Hepatocyte (in vitro differentiated cells): ENCODE measurements at regions not wholly inside any gene's neighbourhood (a gene's known extent, or its start where the extent isn't known, plus 50 kb on each side); places are given as distances from the start of the nearest gene placed in this dataset.

Experiments used
- DNase-seq: peaks from one replicate; pipeline ENCODE4 v3.0.0-alpha.2; 2016; ENCODE audit warnings: low spot score
- H2AFZ ChIP-seq: fragments of 200-600 bp; sonication (generic); 2 replicates; pipeline ENCODE4 v1.6.0; 2016; ENCODE audit warnings: antibody characterized with exemption, mild to moderate bottlenecking
- H3K27ac ChIP-seq: fragments of 200-600 bp; sonication (generic); 2 replicates; pipeline ENCODE4 v1.5.1; 2016; ENCODE audit warnings: mild to moderate bottlenecking
- H3K27me3 ChIP-seq: fragments of 200-600 bp; sonication (generic); 2 replicates; pipeline ENCODE4 v1.6.1; 2016
- H3K36me3 ChIP-seq: fragments of 200-600 bp; sonication (generic); replicated peaks from 2 replicates; pipeline ENCODE4 v1.5.1; 2016; ENCODE audit warnings: low read depth; ENCODE audit not compliant: insufficient read depth
- H3K4me1 ChIP-seq: fragments of 200-600 bp; sonication (generic); 2 replicates; pipeline ENCODE4 v1.5.1; 2016; ENCODE audit warnings: mild to moderate bottlenecking, moderate library complexity; ENCODE audit not compliant: insufficient read depth
- H3K4me2 ChIP-seq: fragments of 200-600 bp; sonication (generic); 2 replicates; pipeline ENCODE4 v1.6.0; 2016
- H3K4me3 ChIP-seq: fragments of 200-600 bp; sonication (generic); 2 replicates; pipeline ENCODE4 v1.5.1; 2016; ENCODE audit warnings: mild to moderate bottlenecking
- H3K79me2 ChIP-seq: fragments of 200-600 bp; sonication (generic); 2 replicates; pipeline ENCODE4 v1.6.0; 2017; ENCODE audit warnings: mild to moderate bottlenecking
- H3K9me2 ChIP-seq: fragments of 200-600 bp; sonication (generic); replicated peaks from 2 replicates; pipeline ENCODE4 v1.6.0; 2017; ENCODE audit warnings: mild to moderate bottlenecking; ENCODE audit not compliant: insufficient read depth
- H3K9me3 ChIP-seq: fragments of 200-600 bp; sonication (generic); 2 replicates; pipeline ENCODE4 v1.5.1; 2016; ENCODE audit warnings: low read depth, mild to moderate bottlenecking
- H4K20me1 ChIP-seq: fragments of 200-600 bp; sonication (generic); 2 replicates; pipeline ENCODE4 v1.6.0; 2016; ENCODE audit warnings: mild to moderate bottlenecking; ENCODE audit not compliant: insufficient read depth, poor library complexity, severe bottlenecking
- CTCF ChIP-seq: fragments of 200-600 bp; sonication (generic); IDR thresholded peaks from 2 replicates; pipeline ENCODE4 v1.5.1; 2016; ENCODE audit warnings: antibody characterized with exemption, mild to moderate bottlenecking; ENCODE audit not compliant: poor library complexity
- EZH2 ChIP-seq: fragments of 200-600 bp; sonication (generic); IDR thresholded peaks from 2 replicates; pipeline ENCODE4 v1.6.1; 2016; ENCODE audit warnings: antibody characterized with exemption, mild to moderate bottlenecking, borderline replicate concordance
- EZH2phosphoT487 ChIP-seq: fragments of 200-600 bp; sonication (generic); IDR thresholded peaks from one replicate; pipeline ENCODE4 v1.6.1; 2018; ENCODE audit warnings: antibody characterized with exemption, mild to moderate bottlenecking, low read depth, moderate library complexity; ENCODE audit not compliant: unreplicated experiment, severe bottlenecking
- WGBS: methylation state at CpG from one replicate; pipeline ENCODE4 v1.1.6; 2016; ENCODE audit warnings: low lambda C conversion rate; ENCODE audit errors: missing lambda C conversion rate; 5-methylcytosine and 5-hydroxymethylcytosine counted together

- no peaks in the 10 kb centered on the region for H4K20me1 ChIP-seq
- H3K79me2 ChIP-seq = no peaks in the 10 kb centered on the region
- no peak overlapping the region for H3K27ac ChIP-seq
- no peaks in the 10 kb centered on the region for H3K9me3 ChIP-seq
- WGBS = 97% methylated on average over 5 of the region's 5 CpGs
- no peak for DNase-seq
- no peaks in the 10 kb centered on the region for H3K4me1 ChIP-seq
- TF ChIP-seq CTCF (no peak), EZH2phosphoT487 (no peak), EZH2 (no peak)
- H3K27me3 ChIP-seq = no peaks in the 10 kb centered on the region
- no peak overlapping the region for H2AFZ ChIP-seq
- no peak overlapping the region for H3K4me3 ChIP-seq
- no peaks in the 10 kb centered on the region for H3K9me2 ChIP-seq
- H3K36me3 ChIP-seq = no peaks in the 10 kb centered on the region
- H3K4me2 ChIP-seq = no peak overlapping the region
These were observed 339.0 kb downstream of the RMST start for GRCh38 chr12:97801471-97802059.

- no peak for DNase-seq
These were observed 342.5 kb downstream of the RMST start for GRCh38 chr12:97805146-97805545.

GRCh38 chr12:97813301-97813700 lies 350.7 kb downstream of the RMST start:
- H3K9me2 ChIP-seq = no peaks in the 10 kb centered on the region
- H3K27ac ChIP-seq = no peak overlapping the region
- H3K79me2 ChIP-seq = no peaks in the 10 kb centered on the region
- H3K9me3 ChIP-seq = no peaks in the 10 kb centered on the region
- H3K36me3 ChIP-seq = no peaks in the 10 kb centered on the region
- DNase-seq = no peak
- H2AFZ ChIP-seq = no peak overlapping the region
- H3K4me2 ChIP-seq = no peak overlapping the region
- H3K4me3 ChIP-seq = no peak overlapping the region
- H3K4me1 ChIP-seq = no peaks in the 10 kb centered on the region
- no peaks in the 10 kb centered on the region for H3K27me3 ChIP-seq
- WGBS = 65% methylated on average over 2 of the region's 2 CpGs
- H4K20me1 ChIP-seq = no peaks in the 10 kb centered on the region
- no peak for TF ChIP-seq EZH2
- no peak for TF ChIP-seq EZH2phosphoT487
- TF ChIP-seq CTCF = no peak

More at GRCh38 chr12:97805146-97805545, 342.5 kb downstream of the RMST start:
- no peak overlapping the region for H3K4me3 ChIP-seq
- no peaks in the 10 kb centered on the region for H3K9me3 ChIP-seq
- H3K9me2 ChIP-seq = no peaks in the 10 kb centered on the region
- H3K79me2 ChIP-seq = no peaks in the 10 kb centered on the region
- no peaks in the 10 kb centered on the region for H4K20me1 ChIP-seq
- no peak overlapping the region for H2AFZ ChIP-seq
- no peak overlapping the region for H3K4me2 ChIP-seq
- no peaks in the 10 kb centered on the region for H3K36me3 ChIP-seq
- H3K27me3 ChIP-seq = no peaks in the 10 kb centered on the region
- 76% methylated on average over 8 of the region's 8 CpGs for WGBS
- no peak overlapping the region for H3K27ac ChIP-seq
- TF ChIP-seq EZH2phosphoT487 (no peak), CTCF (no peak), EZH2 (no peak)
- H3K4me1 ChIP-seq = no peaks in the 10 kb centered on the region

GRCh38 chr12:97821806-97822205 lies 359.2 kb downstream of the RMST start:
- H3K36me3 ChIP-seq = no peaks in the 10 kb centered on the region
- H3K4me1 ChIP-seq = no peaks in the 10 kb centered on the region
- no peaks in the 10 kb centered on the region for H3K9me2 ChIP-seq
- no peaks in the 10 kb centered on the region for H3K9me3 ChIP-seq
- DNase-seq = no peak
- H3K4me2 ChIP-seq = no peak overlapping the region
- TF ChIP-seq EZH2phosphoT487 (no peak), EZH2 (no peak), CTCF (no peak)
- H3K79me2 ChIP-seq = no peaks in the 10 kb centered on the region
- 97% methylated on average over 4 of the region's 4 CpGs for WGBS
- H3K27ac ChIP-seq = no peak overlapping the region
- H2AFZ ChIP-seq = no peak overlapping the region
- H3K4me3 ChIP-seq = no peak overlapping the region
- H3K27me3 ChIP-seq = no peaks in the 10 kb centered on the region
- no peaks in the 10 kb centered on the region for H4K20me1 ChIP-seq
